Endothelial cell of umbilical vein (primary cell): ENCODE measurements at regions not wholly inside any gene's neighbourhood (a gene's known extent, or its start where the extent isn't known, plus 50 kb on each side); places are given as distances from the start of the nearest gene placed in this dataset.

Source experiments
- EZH2 ChIP-seq: IDR thresholded peaks from 2 replicates; pipeline ENCODE4 v1.6.1; 2012; ENCODE audit warnings: borderline replicate concordance, low read depth, mild to moderate bottlenecking, moderate library complexity, low read length, inconsistent platforms; ENCODE audit not compliant: severe bottlenecking
- POLR2A ChIP-seq: IDR thresholded peaks from 2 replicates; pipeline ENCODE4 v1.6.1; 2012; ENCODE audit warnings: low read depth, mild to moderate bottlenecking, control low read depth, low read length
- POLR2AphosphoS5 ChIP-seq: IDR thresholded peaks from 2 replicates; pipeline ENCODE4 v1.6.1; 2012; ENCODE audit warnings: low read depth, mild to moderate bottlenecking, control low read depth, low read length, moderate library complexity; ENCODE audit not compliant: insufficient read depth
- TF ChIP-seq, protein P1 (sequence below): IDR thresholded peaks from 2 replicates; pipeline ENCODE4 v1.6.1; 2011; ENCODE audit not compliant: insufficient read depth, insufficient read length
- TF ChIP-seq, protein P2 (sequence below), 2 donors: IDR thresholded peaks; 1 replicate in 1 of 2; 2 replicates in 1 of 2; pipeline ENCODE4 v1.5.1; 2011; ENCODE audit warnings: low read length in 2 of 2, mild to moderate bottlenecking in 2 of 2, moderate library complexity in 2 of 2, control low read depth in 1 of 2, inconsistent platforms in 1 of 2, low read depth in 1 of 2; ENCODE audit not compliant: insufficient read depth in 1 of 2; ENCODE audit errors: extremely low read depth in 1 of 2

DNA sequence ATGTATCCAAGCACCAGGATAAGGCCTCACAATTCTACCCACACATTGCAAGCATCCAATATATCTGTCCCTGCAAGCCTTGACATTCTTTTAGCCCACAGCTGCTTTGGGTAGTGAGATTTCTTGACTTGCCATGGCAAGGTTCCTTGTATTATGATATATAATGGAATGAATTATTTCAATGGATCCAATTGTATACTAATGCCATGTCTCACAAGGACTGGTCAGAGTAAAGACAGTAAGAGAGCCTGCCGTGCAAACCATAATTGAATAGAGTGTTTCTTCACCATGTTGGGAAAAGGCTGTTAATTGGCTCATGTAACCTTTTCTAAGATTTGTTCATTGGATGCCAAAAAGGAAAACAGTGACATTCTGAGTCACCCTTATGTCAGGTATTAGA is 64.3 kb upstream of the RBBP8 start:
- no peak for TF ChIP-seq POLR2AphosphoS5
- TF ChIP-seq, protein P1, sequence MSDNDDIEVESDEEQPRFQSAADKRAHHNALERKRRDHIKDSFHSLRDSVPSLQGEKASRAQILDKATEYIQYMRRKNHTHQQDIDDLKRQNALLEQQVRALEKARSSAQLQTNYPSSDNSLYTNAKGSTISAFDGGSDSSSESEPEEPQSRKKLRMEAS: no peak
- TF ChIP-seq EZH2: no peak
- TF ChIP-seq, protein P2, sequence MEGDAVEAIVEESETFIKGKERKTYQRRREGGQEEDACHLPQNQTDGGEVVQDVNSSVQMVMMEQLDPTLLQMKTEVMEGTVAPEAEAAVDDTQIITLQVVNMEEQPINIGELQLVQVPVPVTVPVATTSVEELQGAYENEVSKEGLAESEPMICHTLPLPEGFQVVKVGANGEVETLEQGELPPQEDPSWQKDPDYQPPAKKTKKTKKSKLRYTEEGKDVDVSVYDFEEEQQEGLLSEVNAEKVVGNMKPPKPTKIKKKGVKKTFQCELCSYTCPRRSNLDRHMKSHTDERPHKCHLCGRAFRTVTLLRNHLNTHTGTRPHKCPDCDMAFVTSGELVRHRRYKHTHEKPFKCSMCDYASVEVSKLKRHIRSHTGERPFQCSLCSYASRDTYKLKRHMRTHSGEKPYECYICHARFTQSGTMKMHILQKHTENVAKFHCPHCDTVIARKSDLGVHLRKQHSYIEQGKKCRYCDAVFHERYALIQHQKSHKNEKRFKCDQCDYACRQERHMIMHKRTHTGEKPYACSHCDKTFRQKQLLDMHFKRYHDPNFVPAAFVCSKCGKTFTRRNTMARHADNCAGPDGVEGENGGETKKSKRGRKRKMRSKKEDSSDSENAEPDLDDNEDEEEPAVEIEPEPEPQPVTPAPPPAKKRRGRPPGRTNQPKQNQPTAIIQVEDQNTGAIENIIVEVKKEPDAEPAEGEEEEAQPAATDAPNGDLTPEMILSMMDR (IDR thresholded peaks at IDR 0.05; ENCODE audit: extremely low read depth in 1 of 2, insufficient read depth in 1 of 2, low read depth in 1 of 2, low read length in 2 of 2): no peak
- TF ChIP-seq POLR2A: no peak
